HFF-Myc (cell line): ENCODE measurements at regions not wholly inside any gene's neighbourhood (a gene's known extent, or its start where the extent isn't known, plus 50 kb on each side); places are given as distances from the start of the nearest gene placed in this dataset.

Experiments used
- DNase-seq: peaks from one replicate; pipeline ENCODE4 v3.0.0-alpha.2; 2011; ENCODE audit warnings: low read depth; ENCODE audit errors: extremely low read depth
- H3K4me3 ChIP-seq: replicated peaks from 2 replicates; pipeline ENCODE4 v1.5.1; 2011; ENCODE audit warnings: low read depth, mild to moderate bottlenecking, control low read depth, low read length
- TF ChIP-seq, protein P1 (sequence below): IDR thresholded peaks from 2 replicates; pipeline ENCODE4 v1.5.1; 2012; ENCODE audit warnings: mild to moderate bottlenecking, low read depth, low read length, control low read depth; ENCODE audit errors: missing control alignments

DNA sequence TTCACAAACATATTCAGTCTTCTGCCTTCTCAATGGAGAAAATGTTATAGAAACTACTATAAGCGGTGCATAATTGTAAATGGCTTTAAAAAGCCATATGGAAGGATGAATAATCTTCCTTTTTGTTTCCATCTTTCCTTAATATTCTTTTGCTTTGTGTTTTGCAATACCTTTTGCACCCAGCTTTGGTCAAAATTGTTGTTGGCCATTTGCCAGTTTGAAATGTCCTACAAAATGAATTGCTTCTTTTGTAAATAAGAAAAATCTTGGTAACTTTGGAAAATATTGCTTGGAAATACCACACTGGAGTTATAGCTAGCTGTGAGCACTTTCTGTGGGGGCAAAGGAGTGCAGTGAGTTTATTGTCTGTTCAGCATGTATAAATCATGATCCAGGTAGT is 93.5 kb upstream of the NR2F2 start:
- no peak overlapping the region for H3K4me3 ChIP-seq
- TF ChIP-seq, protein P1, sequence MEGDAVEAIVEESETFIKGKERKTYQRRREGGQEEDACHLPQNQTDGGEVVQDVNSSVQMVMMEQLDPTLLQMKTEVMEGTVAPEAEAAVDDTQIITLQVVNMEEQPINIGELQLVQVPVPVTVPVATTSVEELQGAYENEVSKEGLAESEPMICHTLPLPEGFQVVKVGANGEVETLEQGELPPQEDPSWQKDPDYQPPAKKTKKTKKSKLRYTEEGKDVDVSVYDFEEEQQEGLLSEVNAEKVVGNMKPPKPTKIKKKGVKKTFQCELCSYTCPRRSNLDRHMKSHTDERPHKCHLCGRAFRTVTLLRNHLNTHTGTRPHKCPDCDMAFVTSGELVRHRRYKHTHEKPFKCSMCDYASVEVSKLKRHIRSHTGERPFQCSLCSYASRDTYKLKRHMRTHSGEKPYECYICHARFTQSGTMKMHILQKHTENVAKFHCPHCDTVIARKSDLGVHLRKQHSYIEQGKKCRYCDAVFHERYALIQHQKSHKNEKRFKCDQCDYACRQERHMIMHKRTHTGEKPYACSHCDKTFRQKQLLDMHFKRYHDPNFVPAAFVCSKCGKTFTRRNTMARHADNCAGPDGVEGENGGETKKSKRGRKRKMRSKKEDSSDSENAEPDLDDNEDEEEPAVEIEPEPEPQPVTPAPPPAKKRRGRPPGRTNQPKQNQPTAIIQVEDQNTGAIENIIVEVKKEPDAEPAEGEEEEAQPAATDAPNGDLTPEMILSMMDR = no peak
- DNase-seq = no peak

DNA sequence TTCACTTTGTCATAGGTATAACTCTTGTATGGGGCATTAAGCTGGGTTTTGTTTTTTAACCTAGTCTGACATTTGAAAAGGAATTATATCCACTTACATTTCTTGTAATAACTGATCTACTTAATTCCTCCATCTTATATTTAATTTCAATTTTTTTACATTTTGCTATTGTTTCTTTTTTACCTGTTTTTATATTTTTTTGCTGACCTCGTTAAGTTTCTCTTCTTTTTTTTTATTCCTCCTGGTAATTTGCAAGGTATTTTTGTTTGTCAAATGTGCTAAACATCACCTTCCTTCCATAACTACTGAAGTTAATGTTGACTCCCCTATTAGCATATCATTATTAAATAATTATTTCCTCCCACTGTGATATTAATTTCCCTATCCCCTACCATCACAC is 87.7 kb upstream of the NR2F2 start:
- TF ChIP-seq, protein P1 = no peak

DNA sequence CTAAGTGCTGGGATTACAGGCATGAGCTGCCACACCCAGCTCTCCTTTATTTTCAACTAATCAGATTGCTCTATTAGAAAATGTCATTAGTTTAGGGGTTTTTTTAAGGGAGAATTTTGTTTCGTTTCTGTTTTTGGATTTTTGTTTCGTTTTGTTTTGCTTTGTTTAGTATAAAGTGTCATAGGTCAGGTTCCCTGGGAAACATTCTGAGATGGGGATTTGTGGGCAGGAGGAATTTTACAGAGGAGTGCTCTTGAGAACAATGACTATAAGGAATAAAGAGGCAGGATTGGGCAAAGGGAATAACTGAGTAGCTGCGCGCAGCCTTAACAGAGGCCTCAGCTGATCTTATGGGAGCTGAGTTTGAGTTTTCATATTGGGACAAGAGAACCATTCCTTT is 86.8 kb upstream of the NR2F2 start:
- no peak overlapping the region for H3K4me3 ChIP-seq
- TF ChIP-seq, protein P1 = no peak
- DNase-seq = no peak

More for the DNA sequence above, 87.7 kb upstream of the NR2F2 start:
- no peak overlapping the region for H3K4me3 ChIP-seq
- no peak for DNase-seq

DNA sequence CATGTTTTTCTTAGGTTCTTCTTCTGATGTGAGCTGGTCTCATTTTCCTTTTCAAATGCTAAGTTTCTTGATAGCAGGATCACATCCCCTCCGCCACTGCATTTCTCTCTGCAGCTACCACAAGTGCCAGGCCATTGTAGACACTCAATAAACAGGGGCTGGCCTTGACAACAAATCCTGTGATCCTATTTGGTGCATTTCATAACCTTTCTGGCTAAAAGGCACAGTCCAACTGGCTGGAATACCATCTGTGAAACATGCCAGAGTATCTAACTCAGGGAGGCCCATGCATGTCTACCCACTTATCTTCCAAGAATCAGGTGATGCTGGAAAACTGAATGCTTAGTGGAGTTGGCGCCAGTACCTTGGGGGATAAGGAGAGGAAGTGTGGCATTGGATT is 85.2 kb upstream of the NR2F2 start:
- H3K4me3 ChIP-seq = no peak overlapping the region
- TF ChIP-seq, protein P1 = no peak
- DNase-seq = no peak

DNA sequence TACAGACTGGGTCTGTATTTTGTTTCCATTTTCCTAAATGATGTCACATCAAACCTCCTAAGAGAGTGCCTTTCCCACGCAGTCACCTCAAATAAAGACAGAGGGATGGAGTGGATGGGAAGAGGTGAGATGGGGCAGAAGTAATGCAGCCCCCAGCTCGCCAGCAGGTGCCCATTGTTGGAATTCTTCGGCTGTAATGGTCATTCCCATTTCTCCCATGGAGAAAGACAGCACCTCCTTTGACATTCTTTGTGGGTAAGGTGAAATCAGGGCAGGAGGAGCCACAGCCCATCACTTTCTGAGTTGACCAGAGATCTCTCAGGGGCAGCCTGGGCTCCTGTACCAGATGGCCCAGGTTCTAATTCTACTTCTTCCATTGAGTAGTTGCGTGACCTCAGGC is 84.4 kb upstream of the NR2F2 start:
- DNase-seq = no peak
- TF ChIP-seq, protein P1 = no peak
- H3K4me3 ChIP-seq = no peak overlapping the region

DNA sequence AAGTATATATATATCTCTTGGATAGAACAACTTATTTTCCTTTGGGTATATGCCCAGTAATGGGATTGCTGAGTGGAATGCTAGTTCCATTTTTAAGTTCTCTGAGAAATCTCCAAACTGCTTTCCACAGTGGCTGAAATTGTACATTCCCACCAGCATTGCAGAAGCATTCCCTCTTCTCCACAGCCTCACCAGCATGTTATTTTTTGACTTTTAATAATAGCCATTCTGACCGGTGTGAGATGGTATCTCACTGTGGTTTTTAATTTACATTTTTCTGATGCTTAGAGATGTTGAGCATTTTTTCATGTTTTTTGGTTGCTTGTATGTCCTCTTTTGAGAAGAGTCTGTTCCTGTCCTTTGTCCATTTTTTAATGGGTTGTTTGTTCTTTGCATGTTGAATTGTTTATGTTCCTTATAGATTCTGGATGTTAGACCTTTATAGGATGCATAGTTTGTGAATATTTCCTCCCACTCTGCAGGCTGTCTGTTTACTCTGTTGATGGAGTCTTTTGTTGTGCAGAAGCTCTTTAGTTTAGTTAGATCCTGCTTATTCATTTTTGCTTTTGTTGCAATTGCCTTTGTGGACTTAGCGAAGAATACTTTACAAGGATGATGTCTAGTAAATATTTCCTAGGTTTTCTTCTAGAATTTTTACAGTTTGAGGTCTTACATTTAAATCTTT is 82.7 kb upstream of the NR2F2 start:
- TF ChIP-seq, protein P1 = no peak
- H3K4me3 ChIP-seq = no peak overlapping the region
- no peak for DNase-seq

DNA sequence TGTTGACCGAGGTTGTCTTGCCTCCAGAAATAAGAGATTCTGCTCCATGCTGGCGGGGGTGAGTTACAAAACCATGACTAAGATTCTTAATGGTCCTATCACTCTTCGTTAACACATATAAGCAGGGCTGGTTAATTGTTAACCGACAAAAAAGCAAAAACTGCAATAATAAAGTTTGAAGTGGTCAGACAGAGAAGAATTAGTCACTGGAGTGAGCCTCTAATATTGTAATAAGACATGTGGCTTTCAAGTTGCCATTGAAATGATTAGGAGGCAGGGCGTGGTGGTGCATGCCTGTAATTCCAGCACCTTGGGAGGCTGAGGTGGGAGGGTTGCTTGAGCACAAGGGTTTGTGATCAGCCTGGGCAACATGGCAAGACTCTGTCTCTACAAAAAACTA is 78.4 kb upstream of the NR2F2 start:
- TF ChIP-seq, protein P1 = no peak
- no peak for DNase-seq
- no peak overlapping the region for H3K4me3 ChIP-seq
